Mesothelial cell of epicardium (in vitro differentiated cells): ENCODE measurements at regions not wholly inside any gene's neighbourhood (a gene's known extent, or its start where the extent isn't known, plus 50 kb on each side); places are given as distances from the start of the nearest gene placed in this dataset.

Source experiments
- DNase-seq, 2 experiments: peaks; one replicate each; pipeline ENCODE4 v3.0.0; 2021; ENCODE audit warnings: low spot score in 2 of 2; ENCODE audit not compliant: unreplicated experiment in 2 of 2
- H3K27ac Mint-ChIP-seq: 2 replicates; pipeline ENCODE4 v1.8.0; 2021; ENCODE audit warnings: mixed read lengths
- H3K27me3 Mint-ChIP-seq: 2 replicates; pipeline ENCODE4 v1.8.0; 2021; ENCODE audit warnings: low read depth, mixed read lengths
- H3K36me3 Mint-ChIP-seq: 2 replicates; pipeline ENCODE4 v1.8.0; 2021; ENCODE audit warnings: mixed read lengths
- H3K4me1 Mint-ChIP-seq: 2 replicates; pipeline ENCODE4 v1.8.0; 2021; ENCODE audit warnings: mixed read lengths
- H3K4me3 Mint-ChIP-seq: 2 replicates; pipeline ENCODE4 v1.8.0; 2021; ENCODE audit warnings: mild to moderate bottlenecking, moderate library complexity, mixed read lengths
- H3K9me3 Mint-ChIP-seq: 2 replicates; pipeline ENCODE4 v1.8.0; 2021; ENCODE audit warnings: mixed read lengths
- TF ChIP-seq, protein P1 (sequence below): fragments of 200-600 bp; sonication (generic); IDR thresholded peaks from one replicate; pipeline ENCODE4 v1.5.0; 2021; ENCODE audit warnings: antibody characterized with exemption; ENCODE audit not compliant: unreplicated experiment

DNA sequence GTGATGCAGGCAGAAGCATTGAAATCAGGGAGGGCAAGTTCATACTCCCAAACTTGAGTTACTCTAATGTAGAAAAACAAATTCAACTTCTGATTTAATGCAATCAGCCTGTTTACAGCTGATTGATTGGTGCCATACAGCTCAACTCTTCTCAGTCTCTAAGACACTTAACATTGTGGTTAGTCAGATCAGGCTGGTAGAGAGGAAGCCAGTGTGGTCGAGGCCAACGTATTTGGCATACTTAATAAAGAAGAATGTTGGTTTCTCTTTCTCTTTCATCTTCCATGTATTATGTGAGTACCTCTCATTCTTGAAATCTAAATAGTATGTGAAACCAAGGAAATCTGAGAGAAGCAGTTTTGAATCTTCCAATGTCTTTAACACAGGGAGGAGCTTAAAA is 255.0 kb upstream of the SLITRK1 start:
- Mint-ChIP-seq H3K27ac (no peak overlapping the region), H3K4me3 (no peak overlapping the region)
- DNase-seq, result no peak

DNA sequence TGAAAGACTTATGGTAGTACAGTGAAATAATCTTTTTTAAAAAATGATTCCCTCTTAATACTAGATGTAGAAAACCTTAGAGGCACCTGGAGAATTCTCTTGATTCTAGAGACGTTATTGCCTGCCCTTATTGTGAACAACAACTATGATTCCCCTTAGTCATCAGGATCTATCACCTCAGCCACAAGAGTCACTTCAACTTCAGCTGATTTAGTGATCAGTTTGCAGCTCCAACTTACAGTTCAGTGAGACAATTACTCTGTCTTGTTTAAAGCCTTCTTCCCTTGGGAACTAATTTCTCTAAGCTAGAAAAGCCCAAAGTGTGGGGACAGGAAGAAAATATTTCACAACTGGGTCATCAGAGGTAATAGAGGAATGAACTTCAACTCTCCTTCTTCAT is 254.3 kb upstream of the SLITRK1 start:
- TF ChIP-seq, protein P1, sequence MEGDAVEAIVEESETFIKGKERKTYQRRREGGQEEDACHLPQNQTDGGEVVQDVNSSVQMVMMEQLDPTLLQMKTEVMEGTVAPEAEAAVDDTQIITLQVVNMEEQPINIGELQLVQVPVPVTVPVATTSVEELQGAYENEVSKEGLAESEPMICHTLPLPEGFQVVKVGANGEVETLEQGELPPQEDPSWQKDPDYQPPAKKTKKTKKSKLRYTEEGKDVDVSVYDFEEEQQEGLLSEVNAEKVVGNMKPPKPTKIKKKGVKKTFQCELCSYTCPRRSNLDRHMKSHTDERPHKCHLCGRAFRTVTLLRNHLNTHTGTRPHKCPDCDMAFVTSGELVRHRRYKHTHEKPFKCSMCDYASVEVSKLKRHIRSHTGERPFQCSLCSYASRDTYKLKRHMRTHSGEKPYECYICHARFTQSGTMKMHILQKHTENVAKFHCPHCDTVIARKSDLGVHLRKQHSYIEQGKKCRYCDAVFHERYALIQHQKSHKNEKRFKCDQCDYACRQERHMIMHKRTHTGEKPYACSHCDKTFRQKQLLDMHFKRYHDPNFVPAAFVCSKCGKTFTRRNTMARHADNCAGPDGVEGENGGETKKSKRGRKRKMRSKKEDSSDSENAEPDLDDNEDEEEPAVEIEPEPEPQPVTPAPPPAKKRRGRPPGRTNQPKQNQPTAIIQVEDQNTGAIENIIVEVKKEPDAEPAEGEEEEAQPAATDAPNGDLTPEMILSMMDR, result no peak
- no peaks in the 10 kb centered on the region for H3K27me3 Mint-ChIP-seq

More for the DNA sequence above, 255.0 kb upstream of the SLITRK1 start:
- TF ChIP-seq, protein P1, result no peak
- Mint-ChIP-seq H3K36me3 (no peaks in the 10 kb centered on the region), H3K27me3 (no peaks in the 10 kb centered on the region), H3K4me1 (peaks cover 7% of the 10 kb centered on the region), H3K9me3 (peaks cover 4% of the 10 kb centered on the region)

DNA sequence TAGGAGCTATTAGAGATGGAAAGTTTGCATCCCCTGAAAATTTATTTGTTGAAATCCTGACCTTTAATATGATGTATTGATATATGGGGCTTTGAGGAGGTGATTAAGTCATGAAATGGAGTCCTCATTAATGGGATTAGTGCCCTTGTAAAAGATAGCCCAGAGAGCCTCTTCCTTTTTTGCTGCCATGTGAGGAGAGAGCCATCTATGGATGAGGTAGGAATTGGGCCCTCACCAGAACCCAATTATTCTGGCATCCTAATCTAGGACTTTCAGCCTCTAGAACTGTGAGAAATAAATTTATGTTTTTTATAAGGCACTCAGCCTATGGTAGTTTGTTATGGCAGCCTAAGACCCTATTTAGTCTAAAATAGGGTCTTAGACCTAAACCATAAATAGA is 250.2 kb upstream of the SLITRK1 start:
- Mint-ChIP-seq H3K4me1 (no peaks in the 10 kb centered on the region), H3K27me3 (no peaks in the 10 kb centered on the region)

More for the DNA sequence above, 254.3 kb upstream of the SLITRK1 start:
- DNase-seq, result no peak
- Mint-ChIP-seq H3K4me1 (peaks cover 7% of the 10 kb centered on the region), H3K9me3 (peaks cover 4% of the 10 kb centered on the region), H3K27ac (no peak overlapping the region), H3K4me3 (no peak overlapping the region), H3K36me3 (no peaks in the 10 kb centered on the region)

DNA sequence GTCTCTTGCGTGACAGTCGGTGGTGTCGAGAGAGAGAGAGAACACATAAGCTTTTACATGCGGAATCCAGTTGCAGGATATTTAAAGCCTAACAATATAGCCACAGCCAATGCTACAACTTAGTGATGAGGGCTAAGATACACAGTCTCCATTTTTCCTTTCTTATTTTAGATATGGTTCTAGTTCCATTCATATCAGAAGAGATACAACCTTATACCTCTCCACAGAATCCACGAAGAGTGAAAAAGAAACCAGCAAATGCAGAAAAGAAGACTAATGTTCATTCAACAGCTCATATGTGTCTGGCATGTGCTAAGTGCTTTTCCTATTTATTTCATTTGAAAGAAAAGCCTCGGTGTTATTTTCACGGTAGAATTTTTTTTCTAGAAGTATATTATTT is 249.0 kb upstream of the SLITRK1 start:
- Mint-ChIP-seq H3K4me3 (no peak overlapping the region), H3K27me3 (no peaks in the 10 kb centered on the region)

More for the DNA sequence above, 250.2 kb upstream of the SLITRK1 start:
- Mint-ChIP-seq H3K4me3 (no peak overlapping the region), H3K27ac (no peak overlapping the region), H3K36me3 (no peaks in the 10 kb centered on the region), H3K9me3 (peaks cover 4% of the 10 kb centered on the region)
- TF ChIP-seq, protein P1, result no peak
- no peak for DNase-seq

DNA sequence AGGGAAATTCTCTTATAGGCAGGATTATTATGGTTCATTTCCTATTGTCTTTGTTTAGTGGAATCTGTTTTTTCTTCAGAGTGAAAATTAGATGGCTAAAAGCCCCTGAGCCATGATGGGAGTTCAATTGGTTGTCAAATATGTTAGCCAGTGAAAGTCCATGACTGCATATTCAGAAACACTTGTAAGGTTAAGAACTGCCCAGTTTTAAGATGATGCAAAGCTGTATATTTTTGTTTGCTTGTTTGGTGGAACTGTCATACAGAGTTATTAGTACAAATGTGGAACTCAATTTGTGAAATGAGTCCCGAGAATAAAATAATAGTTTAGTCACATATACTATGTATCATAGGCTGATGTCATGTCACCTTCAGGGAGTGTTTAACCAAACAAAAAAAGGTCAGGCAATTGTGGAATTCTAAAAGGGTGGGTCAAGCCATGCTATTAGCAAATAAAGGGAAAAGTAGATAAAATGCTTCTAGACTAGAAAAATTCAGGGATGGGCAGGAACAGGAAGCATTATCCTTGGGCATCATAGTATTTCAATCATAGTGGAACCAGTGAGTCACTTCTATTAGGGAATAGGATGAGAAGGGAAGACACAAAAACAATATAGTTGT is 248.3 kb upstream of the SLITRK1 start:
- Mint-ChIP-seq H3K27me3 (no peaks in the 10 kb centered on the region), H3K4me3 (no peak overlapping the region), H3K36me3 (no peaks in the 10 kb centered on the region), H3K4me1 (peaks cover 3% of the 10 kb centered on the region), H3K27ac (no peak overlapping the region), H3K9me3 (peaks cover 4% of the 10 kb centered on the region)
- TF ChIP-seq, protein P1, result no peak
- no peak for DNase-seq

More for the DNA sequence above, 249.0 kb upstream of the SLITRK1 start:
- no peaks in the 10 kb centered on the region for H3K36me3 Mint-ChIP-seq
- H3K4me1 Mint-ChIP-seq, result peaks cover 3% of the 10 kb centered on the region
- DNase-seq, result no peak
- TF ChIP-seq, protein P1, result no peak
- peaks cover 4% of the 10 kb centered on the region for H3K9me3 Mint-ChIP-seq
- no peak overlapping the region for H3K27ac Mint-ChIP-seq

DNA sequence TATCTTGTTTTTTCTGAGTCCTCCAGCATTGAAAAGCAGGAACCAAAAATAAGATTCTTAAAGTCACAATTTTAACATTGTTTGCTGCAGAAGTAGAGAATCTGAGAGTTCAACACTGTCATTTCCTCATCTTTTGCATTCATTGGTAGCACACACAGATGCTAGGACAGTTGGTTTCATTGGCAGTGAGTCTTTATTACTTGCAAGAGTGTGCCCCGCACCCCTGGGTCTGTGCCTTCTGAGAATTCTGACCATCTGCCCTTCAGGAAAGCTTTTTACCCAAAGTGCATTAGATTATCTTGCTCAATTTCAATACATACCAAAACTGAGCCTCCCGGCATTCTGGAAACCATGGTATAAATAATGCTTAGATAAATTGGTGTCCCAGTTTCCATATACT is 247.7 kb upstream of the SLITRK1 start:
- no peak for DNase-seq
- Mint-ChIP-seq H3K27ac (no peak overlapping the region), H3K9me3 (peaks cover 4% of the 10 kb centered on the region), H3K4me3 (no peak overlapping the region), H3K4me1 (peaks cover 3% of the 10 kb centered on the region), H3K27me3 (no peaks in the 10 kb centered on the region), H3K36me3 (no peaks in the 10 kb centered on the region)
- TF ChIP-seq, protein P1, result no peak
